Keratinocyte (primary cell): ENCODE measurements at regions not wholly inside any gene's neighbourhood (a gene's known extent, or its start where the extent isn't known, plus 50 kb on each side); places are given as distances from the start of the nearest gene placed in this dataset.

ENCODE experiments used
- DNase-seq: peaks from one replicate; pipeline ENCODE4 v3.0.0-alpha.2; 2011; ENCODE audit warnings: low read depth, missing footprints, low spot score
- FAIRE-seq: peaks from 2 replicates; lab custom pipeline; 2011; peaks lifted over from hg19 to GRCh38; lab: Jason Lieb, UNC
- H2AFZ ChIP-seq: 2 replicates; pipeline ENCODE4 v1.6.0; 2012; ENCODE audit warnings: low read length, control low read depth, inconsistent platforms; ENCODE audit not compliant: control insufficient read depth
- H3K27ac ChIP-seq: 2 replicates; pipeline ENCODE4 v1.5.1; 2011; ENCODE audit warnings: low read length; ENCODE audit not compliant: control insufficient read depth, insufficient read depth
- H3K27me3 ChIP-seq: 3 replicates; pipeline ENCODE4 v1.6.0; 2011; ENCODE audit warnings: low read length; ENCODE audit not compliant: control insufficient read depth, insufficient read depth; ENCODE audit errors: extremely low read depth
- H3K36me3 ChIP-seq, 2 experiments: 2 replicates in 1 of 2; 3 replicates in 1 of 2; pipeline ENCODE4 v1.5.1; 2011; ENCODE audit warnings: low read length in 2 of 2, mild to moderate bottlenecking in 1 of 2; ENCODE audit not compliant: control insufficient read depth in 2 of 2, insufficient read depth in 2 of 2; ENCODE audit errors: extremely low read depth in 1 of 2
- H3K4me1 ChIP-seq: 3 replicates; pipeline ENCODE4 v1.5.1; 2011; ENCODE audit warnings: low read length; ENCODE audit not compliant: control insufficient read depth, insufficient read depth; ENCODE audit errors: extremely low read depth
- H3K4me2 ChIP-seq: 3 replicates; pipeline ENCODE4 v1.6.0; 2011; ENCODE audit warnings: low read depth, low read length; ENCODE audit not compliant: control insufficient read depth, insufficient read depth; ENCODE audit errors: extremely low read depth
- H3K4me3 ChIP-seq, 3 experiments: fragments of 200-600 bp in 1 of 3; sonication (generic) in 1 of 3; 2 replicates in 2 of 3; 3 replicates in 1 of 3; pipeline ENCODE4 v1.5.1; 2011 to 2016; ENCODE audit warnings: low read length in 3 of 3, mild to moderate bottlenecking in 3 of 3, control low read depth in 2 of 3, inconsistent platforms in 1 of 3, low read depth in 1 of 3, mixed read lengths in 1 of 3, mixed run types in 1 of 3, moderate library complexity in 1 of 3; ENCODE audit not compliant: control insufficient read depth in 2 of 3, insufficient read depth in 2 of 3; ENCODE audit errors: extremely low read depth in 1 of 3
- H3K79me2 ChIP-seq: 2 replicates; pipeline ENCODE4 v1.6.0; 2012; ENCODE audit warnings: low read length; ENCODE audit not compliant: control insufficient read depth, insufficient read depth
- H3K9ac ChIP-seq: 3 replicates; pipeline ENCODE4 v1.6.0; 2011; ENCODE audit warnings: low read length; ENCODE audit not compliant: control insufficient read depth, insufficient read depth; ENCODE audit errors: extremely low read depth
- H3K9me1 ChIP-seq: 3 replicates; pipeline ENCODE4 v1.6.0; 2011; ENCODE audit warnings: low read length; ENCODE audit not compliant: control insufficient read depth, insufficient read depth; ENCODE audit errors: extremely low read depth
- H3K9me3 ChIP-seq: 2 replicates; pipeline ENCODE4 v1.5.1; 2012; ENCODE audit warnings: low read depth, low read length; ENCODE audit not compliant: control insufficient read depth
- H4K20me1 ChIP-seq: 3 replicates; pipeline ENCODE4 v1.6.0; 2011; ENCODE audit warnings: low read length; ENCODE audit not compliant: control insufficient read depth, insufficient read depth; ENCODE audit errors: extremely low read depth
- EZH2 ChIP-seq: IDR thresholded peaks from one replicate; pipeline ENCODE4 v1.6.1; 2012; ENCODE audit warnings: inconsistent platforms, mild to moderate bottlenecking, low read length, moderate library complexity
- dilution Hi-C: fragments of 300-500 bp; cut with MboI; formaldehyde crosslinking; loops from one replicate; pipeline ENCODE4 v1.7.0; 2020; ENCODE audit warnings: low sequenced_read_pairs; ENCODE audit not compliant: extremely low pct_ligation_motif_present
- TF ChIP-seq, protein P1 (sequence below), 3 experiments: IDR thresholded peaks in 1 of 3; conservative IDR thresholded peaks in 1 of 3; optimal IDR thresholded peaks in 1 of 3; 2 replicates in 2 of 3; 3 replicates in 1 of 3; pipeline versions ENCODE3 to v1.5.1; 2011; ENCODE audit warnings: low read length in 3 of 3, mild to moderate bottlenecking in 3 of 3, moderate library complexity in 2 of 3, control low read depth in 1 of 3, inconsistent platforms in 1 of 3; ENCODE audit not compliant: insufficient read depth in 2 of 3; ENCODE audit errors: extremely low read depth in 1 of 3

DNA sequence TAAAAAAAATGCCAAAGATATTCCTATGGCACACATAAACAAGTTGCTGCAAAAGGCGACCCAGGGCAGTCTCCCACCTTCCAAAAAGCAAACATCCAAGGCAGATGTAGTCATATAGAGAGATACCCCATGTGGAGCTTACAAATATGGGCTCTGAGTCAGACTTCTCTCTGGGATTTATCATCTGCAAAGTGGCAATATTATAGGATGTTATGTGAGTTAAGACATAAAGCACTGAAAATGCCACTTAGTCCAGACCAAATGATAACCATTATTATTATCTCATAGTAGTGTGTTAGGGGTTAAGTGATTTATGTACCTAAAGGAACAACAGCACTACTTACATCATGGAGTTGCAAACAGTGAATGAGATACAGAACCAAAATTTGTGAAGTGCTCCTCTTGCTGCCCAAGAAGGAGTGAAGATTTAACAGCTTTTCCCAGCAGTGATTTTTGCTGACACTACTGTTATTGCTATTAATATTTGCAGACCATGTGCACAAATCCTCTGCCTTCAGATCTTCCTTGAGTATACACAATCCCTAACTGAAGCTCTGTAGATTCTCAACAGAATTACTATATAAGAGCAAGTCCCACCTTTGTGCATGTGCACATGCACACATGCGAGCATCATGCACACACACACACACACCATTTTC lies 560.0 kb upstream of the SALL1 start:
- Histone ChIP-seq H3K4me2 (no peak overlapping the region), H3K9me1 (no peaks in the 10 kb centered on the region), H4K20me1 (no peaks in the 10 kb centered on the region), H3K9me3 (no peaks in the 10 kb centered on the region), H3K27me3 (no peaks in the 10 kb centered on the region), H2AFZ (no peak overlapping the region), H3K36me3 (no peaks in the 10 kb centered on the region), H3K4me3 (no peak overlapping the region), H3K27ac (no peak overlapping the region), H3K4me1 (no peaks in the 10 kb centered on the region), H3K9ac (no peak overlapping the region), H3K79me2 (no peaks in the 10 kb centered on the region)
- no peak for FAIRE-seq
- dilution Hi-C loops = no loop called here
- DNase-seq = no peak
- TF ChIP-seq, protein P1, sequence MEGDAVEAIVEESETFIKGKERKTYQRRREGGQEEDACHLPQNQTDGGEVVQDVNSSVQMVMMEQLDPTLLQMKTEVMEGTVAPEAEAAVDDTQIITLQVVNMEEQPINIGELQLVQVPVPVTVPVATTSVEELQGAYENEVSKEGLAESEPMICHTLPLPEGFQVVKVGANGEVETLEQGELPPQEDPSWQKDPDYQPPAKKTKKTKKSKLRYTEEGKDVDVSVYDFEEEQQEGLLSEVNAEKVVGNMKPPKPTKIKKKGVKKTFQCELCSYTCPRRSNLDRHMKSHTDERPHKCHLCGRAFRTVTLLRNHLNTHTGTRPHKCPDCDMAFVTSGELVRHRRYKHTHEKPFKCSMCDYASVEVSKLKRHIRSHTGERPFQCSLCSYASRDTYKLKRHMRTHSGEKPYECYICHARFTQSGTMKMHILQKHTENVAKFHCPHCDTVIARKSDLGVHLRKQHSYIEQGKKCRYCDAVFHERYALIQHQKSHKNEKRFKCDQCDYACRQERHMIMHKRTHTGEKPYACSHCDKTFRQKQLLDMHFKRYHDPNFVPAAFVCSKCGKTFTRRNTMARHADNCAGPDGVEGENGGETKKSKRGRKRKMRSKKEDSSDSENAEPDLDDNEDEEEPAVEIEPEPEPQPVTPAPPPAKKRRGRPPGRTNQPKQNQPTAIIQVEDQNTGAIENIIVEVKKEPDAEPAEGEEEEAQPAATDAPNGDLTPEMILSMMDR (optimal IDR thresholded peaks at IDR 0.05 in 1 of 3, IDR thresholded peaks at IDR 0.05 in 1 of 3, conservative IDR thresholded peaks at IDR 0.05 in 1 of 3; ENCODE audit: extremely low read depth in 1 of 3, insufficient read depth in 2 of 3, low read length in 3 of 3) = no peak
- no peak for TF ChIP-seq EZH2

DNA sequence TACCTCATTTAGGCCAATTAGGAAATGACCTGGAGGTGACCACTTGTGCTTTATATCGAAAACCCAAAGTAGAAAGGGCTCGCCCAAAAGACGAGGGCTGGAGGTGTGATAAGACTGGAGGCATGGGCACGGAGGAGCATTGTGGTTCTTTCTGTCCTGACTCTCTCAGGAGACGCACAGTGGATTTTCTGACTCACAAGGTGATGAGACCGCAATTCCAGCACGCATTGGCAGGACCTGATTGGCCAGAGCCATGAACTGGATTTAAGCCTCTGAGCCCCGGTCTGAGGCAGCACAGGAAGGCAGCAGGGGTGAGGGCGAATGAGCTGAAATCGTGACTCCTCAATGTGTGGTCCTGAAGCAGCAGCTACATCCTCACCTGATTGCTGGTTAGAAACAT lies 559.1 kb upstream of the SALL1 start:
- no peak overlapping the region for H3K27ac ChIP-seq
- DNase-seq = no peak
- H2AFZ ChIP-seq = no peak overlapping the region
- H3K4me1 ChIP-seq = no peaks in the 10 kb centered on the region
- FAIRE-seq = no peak
- H3K9me3 ChIP-seq = no peaks in the 10 kb centered on the region
- dilution Hi-C loops = no loop called here
- no peaks in the 10 kb centered on the region for H3K79me2 ChIP-seq
- TF ChIP-seq EZH2 = no peak
- TF ChIP-seq, protein P1 (optimal IDR thresholded peaks at IDR 0.05 in 1 of 3, IDR thresholded peaks at IDR 0.05 in 1 of 3, conservative IDR thresholded peaks at IDR 0.05 in 1 of 3; ENCODE audit: extremely low read depth in 1 of 3, insufficient read depth in 2 of 3, low read length in 3 of 3) = no peak
- no peak overlapping the region for H3K9ac ChIP-seq
- no peaks in the 10 kb centered on the region for H3K27me3 ChIP-seq
- no peaks in the 10 kb centered on the region for H4K20me1 ChIP-seq
- H3K4me2 ChIP-seq = no peak overlapping the region
- H3K9me1 ChIP-seq = no peaks in the 10 kb centered on the region
- H3K4me3 ChIP-seq = no peak overlapping the region
- H3K36me3 ChIP-seq = no peaks in the 10 kb centered on the region
